Posterior vena cava (tissue), 2 donors: ENCODE measurements at regions not wholly inside any gene's neighbourhood (a gene's known extent, or its start where the extent isn't known, plus 50 kb on each side); places are given as distances from the start of the nearest gene placed in this dataset.

Experiments
- DNase-seq: peaks from one replicate; pipeline ENCODE4 v3.0.0-alpha.2; 2020; ENCODE audit warnings: low spot score
- intact Hi-C, 2 donors: fragments of 100-400 bp; cut with DNase I; formaldehyde crosslinking; loops; one replicate each; pipeline versions ENCODE4 v1.14.1 to v1.14.2; 2022 to 2023
- donor health status: DM: yes; HTN: yes; CAD: no.
- donor health status: DM: yes; HTN: yes; CAD: no.

DNA sequence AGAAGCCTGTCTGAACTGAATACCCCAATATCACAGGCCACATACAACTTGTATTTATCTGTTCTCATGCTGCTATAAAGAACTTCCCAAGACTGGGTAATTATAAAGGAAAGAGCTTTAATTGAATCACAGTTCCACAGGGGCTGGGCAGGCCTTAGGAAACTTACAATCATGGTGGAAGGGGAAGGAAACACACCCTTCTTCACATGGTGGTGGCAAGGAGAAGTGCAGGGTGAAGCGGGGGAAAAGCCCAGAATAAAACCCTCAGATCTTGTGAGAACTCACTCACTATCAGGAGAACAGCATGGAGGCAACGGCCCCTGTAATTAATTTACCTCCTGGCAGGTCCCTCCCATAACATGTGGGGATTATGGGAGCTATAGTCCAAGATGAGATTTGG, 50.3 kb upstream of the FNDC1 start:
- DNase-seq: no peak
- intact Hi-C loops: loop anchor here in 1 of 2 donors (1.0 kb wide), 1 partner anchor 14 kb away; no protein-coding TSS in a partner anchor

DNA sequence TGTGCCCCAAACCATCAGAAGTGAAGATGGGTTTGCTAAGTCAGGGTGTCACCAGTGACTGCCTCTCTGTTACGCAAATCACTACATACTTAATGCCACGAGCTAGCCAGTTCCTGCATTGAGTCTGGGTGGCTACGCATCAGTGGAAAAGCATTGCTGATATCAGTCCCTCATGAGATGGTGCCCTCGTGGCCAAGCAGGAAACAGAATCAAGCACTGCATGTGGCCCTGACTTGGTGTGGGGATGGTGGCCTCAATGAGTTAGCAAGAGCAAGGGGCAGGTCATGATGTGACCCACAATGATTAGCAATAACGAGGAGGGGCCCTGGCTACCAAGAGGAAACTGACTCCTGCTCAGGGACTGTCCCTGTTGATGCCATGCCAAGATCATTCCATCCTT, 51.6 kb upstream of the FNDC1 start:
- intact Hi-C loops: no loop called here
- no peak for DNase-seq

DNA sequence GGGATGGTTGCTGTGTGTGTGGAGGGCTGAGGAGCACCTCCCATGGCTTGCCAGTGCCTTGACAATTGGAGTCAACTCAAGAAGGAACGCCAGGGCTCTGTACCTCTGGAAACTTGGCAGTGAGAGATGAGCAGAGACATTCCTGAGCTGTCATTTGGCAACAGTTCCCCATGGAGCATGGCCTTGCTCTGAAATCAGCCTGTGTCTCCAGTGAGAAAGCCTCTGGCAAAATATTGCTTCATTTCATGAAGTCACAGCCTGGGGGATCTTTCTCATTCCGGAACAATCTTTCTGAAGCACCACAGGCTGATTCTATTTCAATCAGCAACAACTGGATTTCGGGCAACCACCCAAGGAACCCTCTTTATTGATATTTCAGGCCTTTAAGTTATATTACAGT, 52.2 kb upstream of the FNDC1 start:
- no peak for DNase-seq
- intact Hi-C loops: no loop called here

DNA sequence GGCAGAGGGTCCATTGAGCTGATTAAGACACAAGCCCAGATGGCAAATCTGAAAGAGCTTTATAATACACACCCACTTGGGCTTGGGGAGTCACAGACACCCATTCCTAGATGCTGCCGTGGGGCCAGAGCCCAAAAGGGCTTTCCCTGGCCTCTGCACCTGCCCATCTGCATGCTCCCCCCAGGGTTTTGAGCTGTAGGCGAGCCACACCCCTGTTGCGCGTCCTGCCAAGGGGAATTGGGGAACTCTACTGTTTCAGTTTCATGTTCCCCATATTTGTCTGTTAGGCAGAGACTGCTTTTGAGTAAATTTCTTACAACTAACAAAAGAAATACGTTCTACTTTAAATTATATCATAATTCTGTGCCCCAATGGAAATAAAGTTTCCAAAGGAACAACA, 52.9 kb upstream of the FNDC1 start:
- no peak for DNase-seq
- intact Hi-C loops: no loop called here

DNA sequence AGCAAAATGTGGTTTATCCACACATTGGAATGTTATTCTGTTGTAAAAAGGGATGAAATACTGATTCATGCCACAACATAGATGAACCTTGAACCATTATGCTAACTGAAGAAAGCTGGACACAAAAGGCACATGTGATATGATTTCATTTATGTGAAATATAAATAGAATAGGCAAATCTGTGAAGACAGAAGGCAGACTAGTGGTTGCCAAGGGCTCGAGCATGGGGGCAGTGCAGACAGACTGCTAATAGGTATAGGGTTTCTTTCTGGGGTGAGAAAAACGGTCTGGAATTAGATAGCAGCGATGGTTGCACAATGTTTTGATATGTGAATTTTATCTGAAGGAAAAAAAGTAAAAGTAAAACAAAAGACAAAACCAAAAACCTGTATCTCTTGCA, 54.6 kb upstream of the FNDC1 start:
- DNase-seq: no peak
- intact Hi-C loops: no loop called here

DNA sequence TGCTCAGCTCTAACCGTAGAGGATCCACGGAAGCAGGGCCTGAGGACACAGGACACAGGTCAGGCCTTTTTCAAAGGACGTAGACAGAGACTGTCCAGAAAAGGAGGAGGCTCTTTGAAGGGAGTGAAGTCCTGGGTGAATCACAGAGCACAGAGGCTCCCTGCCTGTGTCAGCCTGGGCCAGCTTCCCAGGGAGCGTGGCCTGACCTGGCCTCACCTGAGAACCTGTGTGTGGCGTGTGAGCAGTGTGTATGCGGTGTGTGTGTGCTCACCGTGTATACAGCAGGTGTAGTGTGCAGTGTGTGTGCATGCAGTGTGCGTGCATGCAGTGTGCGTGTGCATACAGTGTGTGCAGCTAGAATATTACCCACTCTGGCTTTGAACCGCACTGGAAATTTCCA, 56.0 kb upstream of the FNDC1 start:
- DNase-seq: no peak
- intact Hi-C loops: no loop called here

DNA sequence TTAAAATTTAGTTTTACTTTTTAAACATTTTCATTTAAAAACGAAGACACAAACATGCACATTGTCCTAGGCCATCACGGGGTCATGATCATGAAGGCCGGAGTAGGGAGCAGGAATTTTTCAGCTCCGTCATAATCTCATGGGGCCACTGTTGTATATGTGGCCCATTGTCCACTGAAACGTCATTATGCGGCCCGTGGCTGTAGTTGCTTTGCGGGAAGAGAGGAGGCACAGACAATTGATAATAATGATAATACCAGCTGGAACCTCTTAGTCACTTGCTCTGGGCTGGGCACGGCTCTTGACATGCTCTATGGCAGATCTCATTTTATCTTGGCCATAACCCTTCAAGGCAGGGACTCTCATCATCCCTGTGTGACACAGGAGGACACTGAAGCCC, 56.5 kb upstream of the FNDC1 start:
- intact Hi-C loops: no loop called here
- no peak for DNase-seq

DNA sequence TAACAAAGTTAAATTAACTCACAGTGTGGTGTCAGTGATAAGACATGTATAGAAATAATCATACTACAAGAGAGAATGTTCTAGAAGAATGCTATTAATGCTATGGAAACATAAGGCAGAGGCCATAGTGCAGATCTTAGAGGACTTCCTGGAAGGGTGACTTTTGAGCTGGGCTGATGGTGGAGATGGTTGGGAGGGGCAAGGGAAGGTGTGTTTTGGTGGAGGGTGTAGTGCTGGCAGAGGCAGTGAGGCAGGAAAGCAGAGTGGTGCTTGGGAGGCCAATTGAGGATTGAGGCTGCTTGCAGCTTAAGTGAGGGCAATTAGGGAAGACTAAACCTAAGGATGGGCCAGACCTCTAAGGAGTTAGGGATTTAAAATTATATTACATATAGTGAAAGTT, 58.5 kb upstream of the FNDC1 start:
- no peak for DNase-seq
- intact Hi-C loops: no loop called here

DNA sequence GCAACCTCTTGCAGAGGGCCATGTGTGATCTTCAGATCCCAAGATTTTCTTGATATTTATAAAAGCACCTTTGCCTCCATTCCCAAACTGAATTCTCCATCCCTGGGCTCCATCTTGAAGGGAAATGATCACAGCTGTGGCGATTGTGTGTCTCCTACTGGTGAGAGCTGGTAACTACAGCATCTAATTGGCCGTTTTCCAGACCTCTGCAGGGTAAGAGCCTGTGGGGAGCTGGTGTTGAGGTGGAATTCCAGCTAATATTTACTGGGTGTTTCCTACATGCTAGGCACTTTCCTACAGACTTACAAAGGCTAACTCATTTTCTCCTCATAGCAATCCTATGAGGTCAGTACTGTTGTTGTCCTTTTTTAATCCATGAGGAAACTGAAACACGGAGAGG, 59.2 kb upstream of the FNDC1 start:
- DNase-seq: no peak
- intact Hi-C loops: no loop called here

DNA sequence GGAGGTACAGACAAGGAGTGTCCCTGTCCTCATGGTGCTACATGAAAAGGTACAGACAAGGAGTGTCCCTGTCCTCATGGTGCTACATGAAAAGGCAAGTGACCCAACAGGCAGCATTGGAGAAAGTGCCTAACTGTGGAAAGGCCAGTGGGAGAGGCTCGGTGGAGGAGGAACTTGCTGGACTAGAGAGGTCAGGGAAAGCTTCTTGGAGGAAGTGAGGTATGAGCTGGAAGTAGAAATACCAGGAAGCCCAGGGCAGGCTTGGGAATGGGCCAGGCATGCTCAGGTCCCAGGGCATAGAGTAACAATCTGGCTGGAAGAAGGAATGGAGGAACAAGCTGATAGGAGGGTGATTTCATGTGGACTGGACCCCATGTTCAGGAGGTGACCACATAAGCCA, 59.8 kb upstream of the FNDC1 start:
- no peak for DNase-seq
- intact Hi-C loops: no loop called here

DNA sequence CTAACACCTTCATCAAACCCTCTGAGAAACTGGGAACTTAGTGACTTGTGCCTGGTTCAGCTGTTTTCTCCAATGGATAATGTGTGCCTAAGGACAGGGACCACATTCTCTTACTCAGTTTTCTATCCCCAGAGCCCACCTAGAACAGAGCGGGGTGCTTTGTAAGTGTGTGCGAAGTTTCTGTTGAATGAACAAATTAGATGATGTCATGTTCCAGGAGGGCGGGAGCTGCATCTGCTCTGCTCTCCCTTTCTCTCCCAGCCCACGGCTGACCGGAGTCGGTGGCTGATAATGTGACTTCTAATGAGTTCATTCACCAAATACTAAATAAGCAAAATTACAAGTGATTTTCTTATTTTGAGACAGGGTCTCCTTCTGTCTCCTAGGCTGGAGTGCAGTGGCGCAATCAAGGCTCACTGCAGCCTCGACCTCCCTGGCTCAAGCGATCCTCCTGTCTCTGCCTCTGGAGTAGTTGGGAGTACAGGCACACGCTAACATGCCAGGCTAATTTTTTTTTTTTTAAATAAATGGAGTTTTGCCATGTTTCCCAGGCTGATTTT, 60.7 kb upstream of the FNDC1 start:
- intact Hi-C loops: no loop called here
- no peak for DNase-seq

DNA sequence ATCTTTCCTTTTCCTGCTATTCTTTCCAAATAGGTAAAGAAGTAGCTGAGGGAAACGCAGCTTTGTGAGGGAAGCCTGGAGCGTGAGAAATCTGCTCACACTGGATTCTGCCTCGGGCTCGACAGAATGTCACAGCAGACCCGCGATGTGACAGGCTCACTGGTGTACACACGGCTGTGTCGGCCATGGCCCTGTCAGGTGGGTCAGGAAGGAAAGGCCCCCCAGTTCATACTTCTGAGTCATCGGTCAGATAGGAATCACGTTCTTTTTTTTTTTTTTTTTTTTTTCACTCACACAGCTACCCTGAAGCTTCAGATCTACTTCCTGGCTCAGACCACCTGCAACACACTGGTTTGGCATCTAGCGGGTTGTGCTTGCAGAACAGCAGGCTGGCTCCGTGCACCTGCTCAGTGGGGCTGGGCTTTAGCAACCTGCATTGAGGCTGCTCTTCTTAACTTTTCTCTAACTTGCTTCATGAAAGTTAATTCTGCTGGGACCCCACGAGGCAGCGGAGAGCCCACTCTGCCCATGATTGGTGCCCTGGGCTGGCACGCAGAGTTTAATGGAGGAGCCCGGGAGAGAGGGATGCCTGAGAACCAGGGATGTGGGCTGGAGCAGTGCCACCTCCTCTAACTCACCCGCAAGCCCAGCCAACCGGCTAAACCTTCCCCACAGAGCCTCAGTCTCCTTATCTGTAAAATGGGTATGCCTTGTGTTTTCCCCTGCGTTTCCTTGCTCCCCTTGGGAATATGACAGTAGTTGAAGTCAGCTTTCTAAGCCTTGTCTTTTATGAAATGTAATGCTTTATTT, 61.5 kb upstream of the FNDC1 start:
- DNase-seq: no peak
- intact Hi-C loops: no loop called here

DNA sequence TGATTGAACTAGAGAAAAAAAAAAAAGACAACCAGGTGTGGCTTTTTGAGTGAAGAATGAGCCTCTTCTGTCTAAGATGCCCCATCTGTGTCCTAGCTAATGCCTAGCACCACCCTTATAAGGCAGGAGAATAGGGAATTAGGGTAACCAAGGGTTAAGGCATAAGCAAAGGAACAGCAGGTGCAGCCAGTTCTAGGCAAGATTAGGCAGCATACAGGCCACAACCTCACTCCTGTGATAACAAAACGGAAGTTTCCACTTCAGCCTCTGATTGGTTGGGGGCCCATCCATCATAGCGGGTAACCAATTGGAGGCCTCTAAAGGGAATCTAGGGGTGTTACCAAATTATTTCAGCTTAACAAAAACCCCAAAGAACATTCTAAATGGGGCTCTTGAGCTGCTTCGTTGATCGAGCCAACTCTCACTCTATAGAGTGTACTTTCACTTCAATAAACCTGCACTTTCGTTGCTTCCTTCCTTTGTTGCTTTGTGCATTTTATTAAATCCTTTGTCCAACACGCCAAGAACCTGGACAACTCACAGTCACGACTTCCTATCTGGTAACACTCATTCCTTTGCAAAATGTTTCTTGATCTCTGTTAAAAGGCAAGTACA, 61.9 kb upstream of the TAGAP start:
- intact Hi-C loops: no loop called here
- peak; percentile 86 for DNase-seq

DNA sequence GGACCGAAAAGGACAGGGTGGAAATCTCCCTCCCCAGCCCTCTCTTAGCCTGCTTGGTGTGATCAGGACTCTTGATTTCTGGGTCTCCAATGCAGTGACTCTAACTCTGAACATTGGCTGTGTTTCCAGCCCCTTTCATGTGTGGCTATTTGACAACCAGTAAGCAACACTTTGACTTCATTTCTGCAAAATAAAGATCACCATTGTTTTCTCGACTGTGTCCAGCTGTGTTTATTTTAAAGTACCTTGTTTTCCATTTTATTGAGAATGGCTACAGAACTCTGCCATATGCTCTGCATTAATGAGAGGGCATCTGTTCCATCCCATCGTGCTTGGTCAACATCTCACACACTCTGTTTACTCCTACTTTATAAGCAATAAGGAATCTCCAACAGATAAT, 60.9 kb upstream of the TAGAP start:
- intact Hi-C loops: loop anchor here in 1 of 2 donors (1.0 kb wide), 1 partner anchor 13 kb away; no protein-coding TSS in a partner anchor
- no peak for DNase-seq

DNA sequence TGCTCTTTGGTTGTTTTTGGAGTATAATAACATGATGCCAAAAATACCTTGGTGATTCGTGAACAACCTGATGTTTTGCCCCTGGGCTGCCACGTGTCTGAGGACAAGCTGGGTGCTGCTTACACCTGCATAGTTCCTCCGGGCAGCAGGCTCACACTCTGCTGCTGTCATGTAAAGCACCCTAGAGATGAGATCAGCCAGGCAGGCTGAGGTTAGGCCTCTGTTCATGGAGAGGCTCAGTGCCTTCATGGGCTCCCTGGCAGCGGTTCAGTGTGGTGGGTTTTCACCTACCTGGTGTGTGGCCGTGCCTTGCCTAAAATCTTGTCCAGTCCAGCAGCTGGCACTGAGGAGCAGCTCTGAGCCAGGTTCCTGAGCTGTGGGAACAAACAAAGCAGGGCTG, 60.1 kb upstream of the TAGAP start:
- no peak for DNase-seq
- intact Hi-C loops: loop anchor here in 1 of 2 donors (1.0 kb wide), 1 partner anchor 13 kb away; no protein-coding TSS in a partner anchor

DNA sequence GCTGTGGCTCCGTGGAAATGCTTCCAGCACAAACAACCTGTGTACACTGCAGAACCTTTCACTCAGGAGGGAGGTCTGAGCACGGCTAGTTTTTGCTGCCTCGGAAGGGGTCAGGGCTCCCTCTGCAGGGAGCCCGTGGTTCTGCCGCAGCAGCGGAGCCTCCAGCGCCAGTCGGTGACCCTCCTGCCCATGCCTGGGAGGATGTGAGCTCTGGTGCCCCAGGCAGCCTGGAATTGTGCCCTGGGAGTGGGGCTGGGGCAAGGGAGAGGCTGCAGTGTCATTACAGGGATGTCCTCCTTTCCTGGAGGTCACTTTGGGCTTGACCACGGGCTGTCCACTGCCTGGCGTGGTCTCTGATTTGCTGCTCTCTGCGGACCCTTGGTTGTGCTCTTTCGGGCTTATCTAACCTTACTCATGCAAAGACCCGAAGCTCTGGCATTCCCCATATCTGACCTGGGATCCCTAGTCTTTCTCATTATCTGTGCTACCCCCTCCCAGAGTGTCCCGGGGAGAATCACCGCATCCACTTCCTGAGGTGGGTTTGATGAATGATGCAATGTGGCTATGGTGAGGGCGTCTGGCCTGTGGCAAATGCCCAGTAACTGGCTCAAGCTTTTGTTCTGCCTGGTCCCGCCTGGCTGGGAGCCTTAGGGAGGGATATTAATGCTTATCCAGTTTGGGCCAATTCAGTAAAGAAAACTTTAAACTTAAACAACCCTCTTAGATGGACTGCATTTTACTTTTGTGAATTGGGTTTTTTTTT, 59.6 kb upstream of the TAGAP start:
- intact Hi-C loops: no loop called here
- peak; percentile 89 for DNase-seq

DNA sequence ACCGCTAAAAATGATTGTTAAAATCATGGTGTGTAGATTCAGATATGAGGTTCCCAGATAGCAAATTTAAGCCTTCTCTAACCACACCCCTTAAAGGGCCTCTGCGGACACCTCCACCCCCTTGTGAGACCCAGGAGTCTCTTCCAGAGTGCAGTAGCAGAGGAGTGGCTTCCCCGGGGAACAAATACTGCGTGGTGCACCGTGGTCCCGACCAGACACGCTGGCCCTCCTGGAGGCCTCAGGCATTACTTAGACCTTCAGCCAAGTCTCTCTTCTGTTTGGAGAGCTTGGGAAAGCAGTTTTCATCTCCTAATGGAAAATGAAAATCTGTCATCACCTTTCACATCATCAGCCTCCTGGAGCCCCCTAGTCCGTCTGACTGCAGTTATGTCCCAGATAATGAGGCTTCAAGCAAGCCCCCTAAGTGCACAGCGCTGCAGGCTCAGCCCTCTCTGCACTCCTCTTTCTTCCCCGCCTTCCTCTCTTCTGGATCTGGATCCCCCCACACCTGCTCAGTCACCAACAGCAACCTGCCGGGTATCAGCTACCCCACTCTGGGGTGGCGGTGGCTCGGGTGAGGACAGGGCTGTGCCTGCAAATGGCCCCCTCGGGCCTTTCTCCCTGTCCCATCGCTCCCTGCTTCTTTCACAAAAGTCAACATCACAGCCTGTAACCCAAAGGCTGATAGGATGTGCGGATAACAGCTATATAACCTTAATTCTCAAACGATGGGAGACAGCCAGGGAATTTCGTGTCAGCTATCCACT, 58.8 kb upstream of the TAGAP start:
- intact Hi-C loops: no loop called here
- DNase-seq: no peak

DNA sequence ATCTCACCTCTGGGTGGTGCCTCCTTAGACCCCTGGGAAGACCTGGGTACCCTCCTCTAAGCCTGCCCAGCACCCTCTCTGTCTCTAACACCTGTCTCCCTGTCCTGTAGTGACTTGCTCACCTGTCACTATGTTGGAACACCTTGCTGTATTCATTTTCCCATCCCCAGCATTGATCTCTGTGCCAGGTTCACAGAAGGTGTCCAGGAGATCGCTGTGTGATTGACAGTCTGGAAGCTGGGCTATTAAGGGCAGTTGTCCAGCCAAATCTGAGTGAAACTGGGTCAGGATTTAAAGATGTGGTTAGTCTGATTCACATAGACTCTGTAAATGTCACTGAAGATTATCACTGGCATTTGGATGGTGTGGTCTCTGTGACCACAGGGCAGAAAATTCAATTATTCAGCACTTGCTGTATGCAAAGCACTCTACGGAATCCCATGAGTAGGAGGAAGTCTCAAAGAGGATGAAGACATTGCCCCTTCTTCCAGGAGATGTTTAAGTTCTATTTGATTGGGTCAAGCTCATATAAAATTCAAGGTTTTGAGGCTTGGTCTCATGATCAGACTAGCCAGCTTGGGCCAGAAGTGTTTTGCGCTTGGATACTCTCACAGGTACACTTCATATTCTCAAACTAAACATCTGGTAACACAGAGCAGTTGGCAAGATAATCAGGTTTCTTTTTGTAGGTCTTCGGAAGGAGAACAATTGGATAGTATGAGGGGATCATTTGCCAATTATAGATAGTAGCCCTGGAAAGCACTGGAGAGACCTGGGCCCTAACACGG, 57.8 kb upstream of the TAGAP start:
- DNase-seq: no peak
- intact Hi-C loops: no loop called here

DNA sequence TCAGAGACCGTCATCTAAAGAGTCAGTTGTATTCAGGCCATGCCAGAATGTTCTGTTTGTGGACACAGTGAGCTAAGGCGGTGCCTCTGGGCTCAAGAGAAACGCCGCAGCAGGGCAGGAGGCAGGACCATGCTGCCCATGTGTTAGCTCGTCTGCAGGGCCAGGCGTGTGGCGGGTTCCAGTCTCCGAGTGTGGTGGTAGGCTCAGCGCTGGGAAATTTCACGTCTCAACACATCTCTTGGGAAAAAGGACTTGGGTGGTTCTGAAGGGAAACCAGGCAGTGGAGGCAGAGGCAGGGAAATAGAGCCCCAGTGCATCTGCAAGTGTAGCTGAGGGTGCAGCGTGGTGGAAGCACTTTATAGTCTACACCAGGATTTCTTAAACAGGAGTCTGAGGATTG, 56.9 kb upstream of the TAGAP start:
- intact Hi-C loops: no loop called here
- no peak for DNase-seq
